T-helper 1 cell treated with Interleukin-12 subunit alpha and Interleukin-12 subunit beta and Interleukin-4 antibody, amounts not matched to agents 30 ng/mL and 1 ng/mL, for 36 hours (primary cell): ENCODE measurements at regions not wholly inside any gene's neighbourhood (a gene's known extent, or its start where the extent isn't known, plus 50 kb on each side); places are given as distances from the start of the nearest gene placed in this dataset.
"Not testable (repeated sequence)": the region's sequence is repeated elsewhere in the genome, so short reads cannot be mapped to it uniquely, and the experiment has no call there.

Source experiments
- intact Hi-C: fragments of 100-400 bp; cut with micrococcal nuclease; formaldehyde crosslinking; loops from one replicate; pipeline ENCODE4 v1.15.1; 2024

- intact Hi-C loops = no loop called here
Observed at GRCh38 chr5:60102961-60103693, 209.6 kb upstream of the PDE4D start.

GRCh38 chr5:60101573-60101972, 208.0 kb upstream of the PDE4D start:
- intact Hi-C loops = no loop called here

DNA sequence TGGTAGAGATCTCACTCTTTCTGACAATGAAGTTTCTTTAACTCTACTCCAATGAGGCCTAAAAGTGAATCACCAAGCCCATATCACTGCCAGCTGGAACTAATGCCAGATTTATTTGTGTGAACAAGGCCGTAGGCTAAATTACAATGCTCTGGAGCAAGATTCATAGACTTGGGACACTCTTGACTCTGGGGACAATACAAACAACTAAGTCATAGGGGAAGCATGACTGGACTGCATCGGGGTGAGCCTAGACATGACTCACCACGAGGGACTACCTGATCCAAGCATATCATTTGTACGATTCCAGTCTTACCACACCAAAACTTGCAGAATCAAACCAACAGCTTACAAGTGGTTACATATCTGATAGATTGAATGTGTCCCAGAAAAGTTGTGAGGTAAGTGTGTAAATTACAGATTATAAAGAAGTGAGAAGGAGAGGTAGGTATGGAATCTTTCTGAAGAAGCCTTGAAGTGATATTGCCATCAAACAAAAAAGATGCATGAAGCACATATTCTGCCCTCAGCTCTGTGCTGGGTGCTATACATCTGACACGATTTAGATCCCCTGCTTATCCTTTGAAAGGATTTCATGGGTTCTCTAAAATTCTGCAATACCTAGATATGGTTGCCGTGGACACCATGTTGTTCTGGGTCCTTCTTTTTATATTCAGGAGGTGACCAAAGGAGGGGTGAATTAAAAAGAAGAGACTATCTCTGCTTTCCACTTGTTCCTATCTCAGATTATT, 199.3 kb upstream of the PDE4D start:
- intact Hi-C loops = no loop called here

GRCh38 chr5:60086583-60086982, 193.1 kb upstream of the PDE4D start:
- intact Hi-C loops = no loop called here

DNA sequence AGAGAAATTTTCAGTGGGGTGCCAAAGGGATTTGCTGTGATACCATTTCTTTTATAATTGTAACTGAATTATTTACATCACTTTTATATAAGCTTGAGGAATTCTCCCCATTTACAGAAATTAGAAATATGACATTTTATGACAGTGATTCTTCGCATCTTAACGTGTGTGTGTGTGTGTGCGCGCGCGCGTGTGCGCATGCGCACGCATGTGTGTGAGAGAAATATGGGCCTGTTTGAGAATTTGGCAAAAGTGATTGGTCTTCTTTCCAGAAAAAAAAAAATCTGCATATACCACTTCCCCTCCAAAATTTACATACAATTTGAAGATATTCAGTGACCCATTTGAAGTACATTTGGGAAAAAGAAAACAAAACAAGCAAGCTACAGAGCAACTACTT, 190.7 kb upstream of the PDE4D start:
- intact Hi-C loops = no loop called here

DNA sequence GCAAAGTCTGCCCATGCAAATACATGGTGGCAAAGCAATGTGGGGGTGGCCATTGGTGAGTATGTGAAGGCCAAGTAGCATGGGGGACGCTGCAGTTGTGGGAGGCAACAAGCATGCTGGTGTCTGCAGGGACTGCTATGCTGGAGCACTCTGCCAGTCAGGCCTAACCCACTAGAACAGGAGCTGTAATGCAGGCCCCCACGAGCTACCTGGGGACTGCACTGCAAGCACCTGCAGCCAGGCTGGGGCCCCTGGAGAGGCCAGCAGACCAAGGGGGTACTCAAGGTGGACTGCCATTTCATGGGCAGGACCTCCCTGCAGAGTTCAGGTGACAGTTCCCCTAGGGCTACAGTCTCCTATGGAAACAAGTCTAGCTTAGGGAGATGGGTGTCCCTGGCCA, 183.8 kb upstream of the PDE4D start:
- intact Hi-C loops = no loop called here

- intact Hi-C loops = no loop called here
Observed at GRCh38 chr5:60076746-60077145, 183.2 kb upstream of the PDE4D start.

- intact Hi-C loops = no loop called here
Observed at GRCh38 chr5:60066502-60066901, 173.0 kb upstream of the PDE4D start.

DNA sequence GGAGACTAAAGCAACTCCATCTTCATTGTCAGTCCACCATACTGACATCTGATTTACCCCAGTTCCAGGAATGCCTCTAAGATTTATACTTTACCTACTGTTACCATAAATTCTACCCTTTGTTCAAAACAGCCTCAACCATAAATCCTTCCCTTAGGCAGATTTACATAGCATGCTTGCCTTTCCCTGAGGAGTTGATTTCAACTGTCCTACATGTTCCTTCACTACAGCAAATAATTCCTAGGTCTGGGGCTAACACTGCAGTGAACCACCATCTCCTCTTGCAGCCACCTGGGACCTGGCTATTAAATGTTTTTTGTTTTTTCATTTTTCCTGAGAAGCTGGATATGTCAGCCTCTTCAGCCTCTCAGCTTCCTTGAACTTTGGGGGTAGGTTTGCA, 166.9 kb upstream of the PDE4D start:
- intact Hi-C loops = no loop called here

GRCh38 chr5:60056191-60056590, 162.7 kb upstream of the PDE4D start:
- intact Hi-C loops = no loop called here

GRCh38 chr5:60055168-60055567, 161.6 kb upstream of the PDE4D start:
- intact Hi-C loops = no loop called here

DNA sequence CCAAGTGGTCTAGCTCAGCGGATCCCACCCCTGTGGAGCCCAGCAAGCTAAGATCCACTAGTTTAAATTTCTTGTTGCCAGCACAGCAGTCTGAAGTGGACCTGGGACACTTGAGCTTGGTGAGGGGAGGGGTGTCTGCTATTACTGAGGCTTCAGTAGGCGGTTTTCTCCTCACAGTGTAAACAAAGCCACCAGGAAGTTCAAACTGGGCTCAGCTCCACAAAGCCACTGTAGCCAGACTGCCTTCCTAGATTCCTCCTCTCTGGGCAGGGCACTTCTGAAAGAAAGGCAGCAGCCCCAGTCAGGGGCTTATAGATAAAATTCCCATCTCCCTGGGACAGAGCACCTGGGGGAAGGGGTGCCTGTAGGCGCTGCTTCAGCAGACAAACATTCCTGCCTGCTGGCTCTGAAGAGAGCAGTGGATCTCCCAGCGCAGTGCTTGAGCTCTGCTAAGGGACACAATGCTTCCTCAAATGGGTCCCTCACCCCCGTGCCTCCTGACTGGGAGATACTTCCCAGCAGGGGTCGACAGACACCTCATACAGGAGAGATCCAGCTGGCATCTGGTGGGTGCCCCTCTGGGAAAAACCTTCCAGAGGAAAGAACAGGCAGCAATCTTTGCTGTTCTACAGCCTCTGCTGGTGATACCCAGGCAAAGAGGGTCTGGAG, 148.6 kb upstream of the PDE4D start:
- intact Hi-C loops = not testable (repeated sequence)

GRCh38 chr5:60041508-60041907, 148.0 kb upstream of the PDE4D start:
- intact Hi-C loops = not testable (repeated sequence)

GRCh38 chr5:60036192-60036938, 142.8 kb upstream of the PDE4D start:
- intact Hi-C loops = no loop called here

DNA sequence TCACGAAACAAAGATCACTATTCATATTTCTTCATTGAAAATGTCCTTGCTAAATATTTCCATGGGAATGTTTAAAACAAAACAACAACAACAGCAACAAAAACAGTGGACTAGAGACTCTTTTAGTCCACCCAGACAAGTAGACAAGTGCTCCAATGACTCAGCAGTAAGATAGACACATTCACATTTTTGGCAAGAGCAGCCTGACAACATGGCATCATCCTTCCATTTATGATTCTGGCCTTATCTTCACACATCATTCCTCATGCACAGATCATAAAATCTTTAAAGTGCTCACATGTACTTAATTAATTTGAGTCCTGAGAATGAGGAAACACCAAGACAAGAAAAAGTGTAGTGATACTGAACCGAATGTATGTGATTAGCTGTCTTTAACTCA, 132.6 kb upstream of the PDE4D start:
- intact Hi-C loops = no loop called here

DNA sequence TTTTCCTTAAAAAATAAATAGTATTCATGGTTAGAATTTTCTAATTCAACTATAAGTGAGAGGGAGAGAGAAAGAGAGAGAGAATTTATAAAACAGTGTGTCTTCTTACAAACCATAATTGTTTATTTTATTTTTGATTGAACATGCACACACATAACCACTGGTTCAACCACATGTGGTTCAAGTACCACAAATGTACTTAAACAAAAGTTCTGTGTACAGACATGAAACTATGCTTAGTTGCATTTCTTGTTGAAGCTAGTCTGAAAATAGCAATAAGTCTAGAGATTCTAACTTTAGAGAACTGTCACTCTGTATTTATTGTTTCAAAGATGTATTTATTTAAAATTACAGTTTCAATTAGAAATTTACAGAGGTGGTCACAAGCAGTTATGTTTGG, 130.6 kb upstream of the PDE4D start:
- intact Hi-C loops = no loop called here

- intact Hi-C loops = no loop called here
Observed at GRCh38 chr5:60023255-60023654, 129.7 kb upstream of the PDE4D start.

- intact Hi-C loops = no loop called here
Observed at GRCh38 chr5:60020457-60020856, 126.9 kb upstream of the PDE4D start.

- intact Hi-C loops = not testable (repeated sequence)
Observed at GRCh38 chr5:60018960-60019359, 125.4 kb upstream of the PDE4D start.

GRCh38 chr5:60018091-60018490, 124.6 kb upstream of the PDE4D start:
- intact Hi-C loops = no loop called here

GRCh38 chr5:60014331-60014730, 120.8 kb upstream of the PDE4D start:
- intact Hi-C loops = no loop called here

DNA sequence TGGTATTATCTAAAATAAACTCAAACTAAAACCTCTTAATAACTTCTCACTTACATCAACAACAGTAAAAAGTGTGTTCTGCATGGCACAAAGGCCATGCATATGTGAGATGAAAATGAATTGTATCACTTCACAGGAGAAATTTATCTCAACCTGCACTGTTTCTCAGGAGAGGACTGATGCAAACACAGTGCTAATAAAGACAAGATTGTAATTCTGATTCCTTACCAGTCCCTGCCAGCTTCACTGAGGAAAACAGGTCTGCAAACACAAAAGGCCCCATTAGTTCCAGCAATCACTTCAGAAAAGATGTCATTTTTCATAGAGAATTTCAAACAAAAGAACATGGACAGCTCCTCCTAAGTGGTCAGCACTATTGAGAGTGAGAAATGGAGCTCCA, 117.3 kb upstream of the PDE4D start:
- intact Hi-C loops = no loop called here
